22Rv1 (cell line): ENCODE measurements at regions not wholly inside any gene's neighbourhood (a gene's known extent, or its start where the extent isn't known, plus 50 kb on each side); places are given as distances from the start of the nearest gene placed in this dataset.

Source experiments
- H3K27ac ChIP-seq: fragments of 450-650 bp; 2 replicates; pipeline ENCODE4 v1.5.1; 2017
- ZFX ChIP-seq: fragments of 450-650 bp; IDR thresholded peaks from 2 replicates; pipeline ENCODE4 v1.6.1; 2017; ENCODE audit warnings: antibody characterized with exemption, borderline replicate concordance
- TF ChIP-seq, protein P1 (sequence below): fragments of 450-650 bp; IDR thresholded peaks from 2 replicates; pipeline ENCODE4 v1.5.1; 2017; ENCODE audit warnings: mild to moderate bottlenecking

DNA sequence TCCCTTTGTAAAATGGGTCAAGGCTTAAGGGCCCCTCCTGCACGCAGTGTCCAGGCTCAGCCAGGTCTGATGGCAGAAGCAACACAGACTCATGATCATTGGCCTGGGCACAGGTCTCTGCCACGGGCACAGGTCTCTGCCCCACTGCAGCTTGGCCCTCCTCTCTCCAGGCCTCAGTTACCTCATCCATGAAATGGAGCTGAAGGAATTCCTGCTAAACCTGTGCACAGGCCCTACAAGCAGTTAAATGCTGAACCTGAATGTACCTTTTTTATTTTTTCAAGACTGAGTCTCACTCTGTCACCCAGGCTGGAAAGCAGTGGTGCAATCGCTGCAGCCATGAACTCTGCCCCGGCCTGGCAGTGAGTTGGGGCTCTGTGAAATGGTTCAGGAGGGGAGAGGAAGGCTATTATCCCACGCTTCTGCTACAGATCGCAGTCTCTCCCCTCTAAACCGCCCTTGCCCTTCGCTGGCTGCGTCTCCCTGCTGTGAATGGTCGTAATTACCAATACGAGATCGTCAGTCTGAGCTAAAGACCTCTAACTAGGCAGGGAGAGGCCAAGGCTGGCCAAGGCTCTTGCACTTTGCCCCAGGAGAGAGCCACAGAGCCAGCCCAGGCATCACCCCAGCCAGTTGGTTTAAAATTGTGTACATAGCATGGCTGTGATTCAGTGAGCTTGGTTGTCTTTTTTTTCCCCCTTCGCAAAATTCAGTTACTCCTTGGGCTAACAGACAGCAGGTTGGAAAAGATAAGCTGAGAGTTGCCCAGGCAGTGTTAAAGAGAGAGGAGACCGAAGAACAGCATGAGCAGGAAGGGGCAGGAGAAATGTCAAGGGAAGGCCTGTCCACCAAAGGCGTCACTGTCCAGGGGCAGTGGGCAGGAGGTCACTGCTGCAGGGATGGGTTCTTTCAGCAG, 93.0 kb upstream of the KCTD7 start:
- H3K27ac ChIP-seq, result no peak overlapping the region
- TF ChIP-seq ZFX, result no peak
- TF ChIP-seq, protein P1, sequence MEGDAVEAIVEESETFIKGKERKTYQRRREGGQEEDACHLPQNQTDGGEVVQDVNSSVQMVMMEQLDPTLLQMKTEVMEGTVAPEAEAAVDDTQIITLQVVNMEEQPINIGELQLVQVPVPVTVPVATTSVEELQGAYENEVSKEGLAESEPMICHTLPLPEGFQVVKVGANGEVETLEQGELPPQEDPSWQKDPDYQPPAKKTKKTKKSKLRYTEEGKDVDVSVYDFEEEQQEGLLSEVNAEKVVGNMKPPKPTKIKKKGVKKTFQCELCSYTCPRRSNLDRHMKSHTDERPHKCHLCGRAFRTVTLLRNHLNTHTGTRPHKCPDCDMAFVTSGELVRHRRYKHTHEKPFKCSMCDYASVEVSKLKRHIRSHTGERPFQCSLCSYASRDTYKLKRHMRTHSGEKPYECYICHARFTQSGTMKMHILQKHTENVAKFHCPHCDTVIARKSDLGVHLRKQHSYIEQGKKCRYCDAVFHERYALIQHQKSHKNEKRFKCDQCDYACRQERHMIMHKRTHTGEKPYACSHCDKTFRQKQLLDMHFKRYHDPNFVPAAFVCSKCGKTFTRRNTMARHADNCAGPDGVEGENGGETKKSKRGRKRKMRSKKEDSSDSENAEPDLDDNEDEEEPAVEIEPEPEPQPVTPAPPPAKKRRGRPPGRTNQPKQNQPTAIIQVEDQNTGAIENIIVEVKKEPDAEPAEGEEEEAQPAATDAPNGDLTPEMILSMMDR, result no peak

GRCh38 chr7:66537380-66537779, 91.3 kb upstream of the KCTD7 start:
- no peak overlapping the region for H3K27ac ChIP-seq
- TF ChIP-seq, protein P1, result no peak
- TF ChIP-seq ZFX, result no peak

- no peak overlapping the region for H3K27ac ChIP-seq
Measured at GRCh38 chr7:66537876-66538275, 90.8 kb upstream of the KCTD7 start.

DNA sequence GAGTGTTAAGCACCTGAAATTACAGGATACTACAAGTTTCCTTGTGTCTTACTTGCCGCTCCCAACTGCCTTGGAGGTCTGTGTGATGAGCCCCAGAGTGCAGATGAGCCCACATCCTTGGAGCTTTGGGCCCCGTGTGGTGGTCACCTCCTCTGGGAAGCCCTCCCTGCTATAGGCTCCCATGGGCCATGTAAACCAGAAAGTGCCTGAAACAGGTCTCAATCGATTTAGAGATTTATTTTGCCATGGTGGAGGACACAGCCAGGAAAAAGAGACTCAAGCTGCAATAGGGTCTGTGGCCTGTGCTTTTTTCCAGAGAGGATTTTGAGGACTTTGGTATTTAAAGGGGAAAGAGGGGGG, 89.4 kb upstream of the KCTD7 start:
- TF ChIP-seq ZFX, result no peak
- TF ChIP-seq, protein P1, result no peak
- no peak overlapping the region for H3K27ac ChIP-seq

More at GRCh38 chr7:66537876-66538275, 90.8 kb upstream of the KCTD7 start:
- TF ChIP-seq, protein P1, result no peak
- TF ChIP-seq ZFX, result no peak

DNA sequence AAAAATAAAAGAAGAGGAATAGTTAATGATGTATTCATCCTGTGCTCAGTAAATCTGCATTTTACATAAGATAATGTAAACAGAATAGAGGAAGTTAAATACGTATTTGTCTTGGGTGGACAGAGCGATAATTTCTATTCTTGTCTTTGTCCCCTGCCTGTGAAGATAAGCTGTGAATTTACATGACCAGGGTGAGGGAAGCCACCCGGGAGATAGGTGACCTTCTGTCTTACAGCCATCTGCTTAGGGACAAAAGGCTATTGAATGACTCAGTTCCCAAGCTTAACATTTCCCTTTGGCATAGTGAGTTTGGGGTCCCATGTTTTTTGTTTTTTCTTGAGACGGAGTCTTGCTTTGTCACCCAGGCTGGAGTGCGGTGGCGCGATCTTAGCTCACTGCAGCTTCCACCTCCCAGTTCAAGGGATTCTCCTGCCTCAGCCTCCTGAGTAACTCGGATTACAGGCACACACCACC, 88.7 kb upstream of the KCTD7 start:
- no peak for TF ChIP-seq ZFX
- TF ChIP-seq, protein P1, result no peak

DNA sequence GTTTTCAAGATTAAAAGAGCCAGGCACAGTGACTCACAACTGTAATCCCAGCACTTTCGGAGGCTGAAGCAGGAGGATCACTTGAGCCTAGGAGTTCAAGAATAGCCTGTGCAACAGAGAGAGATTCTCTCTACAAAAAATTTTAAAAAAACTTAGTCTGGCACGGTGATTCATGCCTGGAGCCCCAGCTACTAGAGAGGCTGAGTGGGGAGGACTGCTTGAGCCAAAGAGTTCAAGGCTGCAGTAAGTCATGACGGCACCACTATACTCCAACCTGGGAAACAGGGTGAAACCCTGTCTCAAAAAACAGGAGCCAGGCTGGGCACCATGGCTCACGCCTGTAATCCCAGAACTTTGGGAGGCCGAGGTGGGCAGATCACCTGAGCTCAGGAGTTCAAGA, 86.6 kb upstream of the KCTD7 start:
- H3K27ac ChIP-seq, result no peak overlapping the region
- TF ChIP-seq ZFX, result no peak
- TF ChIP-seq, protein P1, result no peak

More for the DNA sequence above, 88.7 kb upstream of the KCTD7 start:
- H3K27ac ChIP-seq, result no peak overlapping the region
